Fibroblast of lung (primary cell): ENCODE measurements at regions not wholly inside any gene's neighbourhood (a gene's known extent, or its start where the extent isn't known, plus 50 kb on each side); places are given as distances from the start of the nearest gene placed in this dataset.

Source experiments
- DNase-seq, 2 donors: peaks; one replicate each; pipeline versions ENCODE4 v3.0.0 to v3.0.0-alpha.2; 2010; ENCODE audit warnings: low read depth in 2 of 2
- H2AFZ ChIP-seq: 2 replicates; pipeline ENCODE4 v1.5.1; 2012; ENCODE audit warnings: low read length, control low read depth, inconsistent platforms
- H3K27ac ChIP-seq: 2 replicates; pipeline ENCODE4 v1.5.1; 2011; ENCODE audit warnings: low read length, control low read depth; ENCODE audit not compliant: insufficient read depth
- H3K27me3 ChIP-seq: 2 replicates; pipeline ENCODE4 v1.5.1; 2011; ENCODE audit warnings: mild to moderate bottlenecking, low read length; ENCODE audit not compliant: control insufficient read depth, insufficient read depth
- H3K36me3 ChIP-seq: 2 replicates; pipeline ENCODE4 v1.5.1; 2011; ENCODE audit warnings: low read length; ENCODE audit not compliant: control insufficient read depth, insufficient read depth
- H3K4me1 ChIP-seq: 2 replicates; pipeline ENCODE4 v1.5.1; 2011; ENCODE audit warnings: low read length; ENCODE audit not compliant: control insufficient read depth, insufficient read depth; ENCODE audit errors: extremely low read depth
- H3K4me2 ChIP-seq: 2 replicates; pipeline ENCODE4 v1.5.1; 2011; ENCODE audit warnings: low read length, control low read depth; ENCODE audit not compliant: insufficient read depth; ENCODE audit errors: extremely low read depth
- H3K4me3 ChIP-seq, 4 experiments: fragments of 200-600 bp in 1 of 4; sonication (generic) in 1 of 4; replicated peaks in 1 of 4; 2 replicates each; pipeline ENCODE4 v1.5.1; 2011 to 2016; ENCODE audit warnings: low read length in 4 of 4, low read depth in 3 of 4, mild to moderate bottlenecking in 3 of 4, control low read depth in 2 of 4, inconsistent platforms in 1 of 4, mixed read lengths in 1 of 4; ENCODE audit not compliant: insufficient read depth in 1 of 4; ENCODE audit errors: control extremely low read depth in 1 of 4
- H3K79me2 ChIP-seq: 2 replicates; pipeline ENCODE4 v1.5.1; 2012; ENCODE audit warnings: mild to moderate bottlenecking, low read length, inconsistent platforms; ENCODE audit not compliant: control insufficient read depth, insufficient read depth
- H3K9ac ChIP-seq: 2 replicates; pipeline ENCODE4 v1.5.1; 2011; ENCODE audit warnings: mild to moderate bottlenecking, low read length, control low read depth; ENCODE audit not compliant: insufficient read depth
- H3K9me3 ChIP-seq: 2 replicates; pipeline ENCODE4 v1.5.1; 2012; ENCODE audit warnings: low read depth, low read length; ENCODE audit not compliant: control insufficient read depth, insufficient read depth
- H4K20me1 ChIP-seq: 2 replicates; pipeline ENCODE4 v1.5.1; 2011; ENCODE audit warnings: low read length; ENCODE audit not compliant: control insufficient read depth, insufficient read depth; ENCODE audit errors: extremely low read depth
- EZH2 ChIP-seq: IDR thresholded peaks from 2 replicates; pipeline ENCODE4 v1.5.1; 2012; ENCODE audit warnings: low read length, control low read depth, mild to moderate bottlenecking; ENCODE audit errors: missing control alignments
- TF ChIP-seq, protein P1 (sequence below), 2 donors: IDR thresholded peaks in 1 of 2; conservative IDR thresholded peaks in 1 of 2; 1 replicate in 1 of 2; 2 replicates in 1 of 2; pipeline ENCODE4 v1.5.1; 2011 to 2012; ENCODE audit warnings: low read length in 2 of 2, control low read depth in 1 of 2, inconsistent platforms in 1 of 2, low read depth in 1 of 2, mild to moderate bottlenecking in 1 of 2

- H3K79me2 ChIP-seq, result no peaks in the 10 kb centered on the region
- H3K9me3 ChIP-seq, result no peaks in the 10 kb centered on the region
- DNase-seq, result no peak
- H3K4me2 ChIP-seq, result no peak overlapping the region
- H4K20me1 ChIP-seq, result no peaks in the 10 kb centered on the region
- TF ChIP-seq EZH2, result no peak
- TF ChIP-seq, protein P1, sequence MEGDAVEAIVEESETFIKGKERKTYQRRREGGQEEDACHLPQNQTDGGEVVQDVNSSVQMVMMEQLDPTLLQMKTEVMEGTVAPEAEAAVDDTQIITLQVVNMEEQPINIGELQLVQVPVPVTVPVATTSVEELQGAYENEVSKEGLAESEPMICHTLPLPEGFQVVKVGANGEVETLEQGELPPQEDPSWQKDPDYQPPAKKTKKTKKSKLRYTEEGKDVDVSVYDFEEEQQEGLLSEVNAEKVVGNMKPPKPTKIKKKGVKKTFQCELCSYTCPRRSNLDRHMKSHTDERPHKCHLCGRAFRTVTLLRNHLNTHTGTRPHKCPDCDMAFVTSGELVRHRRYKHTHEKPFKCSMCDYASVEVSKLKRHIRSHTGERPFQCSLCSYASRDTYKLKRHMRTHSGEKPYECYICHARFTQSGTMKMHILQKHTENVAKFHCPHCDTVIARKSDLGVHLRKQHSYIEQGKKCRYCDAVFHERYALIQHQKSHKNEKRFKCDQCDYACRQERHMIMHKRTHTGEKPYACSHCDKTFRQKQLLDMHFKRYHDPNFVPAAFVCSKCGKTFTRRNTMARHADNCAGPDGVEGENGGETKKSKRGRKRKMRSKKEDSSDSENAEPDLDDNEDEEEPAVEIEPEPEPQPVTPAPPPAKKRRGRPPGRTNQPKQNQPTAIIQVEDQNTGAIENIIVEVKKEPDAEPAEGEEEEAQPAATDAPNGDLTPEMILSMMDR (conservative IDR thresholded peaks at IDR 0.05 in 1 of 2, IDR thresholded peaks at IDR 0.05 in 1 of 2; ENCODE audit: low read depth in 1 of 2, low read length in 2 of 2), result no peak
- H3K36me3 ChIP-seq, result no peaks in the 10 kb centered on the region
- H3K9ac ChIP-seq, result no peak overlapping the region
- H2AFZ ChIP-seq, result no peak overlapping the region
- H3K4me3 ChIP-seq, result no peak overlapping the region
- H3K27me3 ChIP-seq, result no peaks in the 10 kb centered on the region
- H3K4me1 ChIP-seq, result no peaks in the 10 kb centered on the region
- no peak overlapping the region for H3K27ac ChIP-seq
These were observed 147.3 kb downstream of the TTLL2 start for GRCh38 chr6:167472148-167472547.

DNA sequence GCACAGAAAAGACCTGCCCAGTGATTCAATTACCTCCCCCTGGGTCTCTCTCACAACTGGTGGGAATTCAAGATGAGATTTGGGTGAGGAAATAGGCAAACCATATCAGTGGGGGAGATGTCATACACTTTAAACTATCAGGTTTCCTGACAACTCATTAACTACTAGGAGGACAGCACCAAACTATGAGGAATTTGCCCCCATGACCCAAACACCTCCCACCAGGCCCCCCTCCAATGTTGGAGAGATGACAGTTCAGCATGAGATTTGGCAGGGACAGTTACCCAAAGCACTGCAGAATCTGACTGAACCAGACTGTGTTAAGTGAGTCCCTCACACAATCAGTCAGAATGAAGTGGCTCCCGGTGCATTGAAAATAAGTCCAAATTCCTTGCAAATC is 148.0 kb downstream of the TTLL2 start:
- H3K4me1 ChIP-seq, result no peaks in the 10 kb centered on the region
- no peak overlapping the region for H3K4me3 ChIP-seq
- no peak overlapping the region for H3K9ac ChIP-seq
- no peak overlapping the region for H3K4me2 ChIP-seq
- no peaks in the 10 kb centered on the region for H3K27me3 ChIP-seq
- no peaks in the 10 kb centered on the region for H3K9me3 ChIP-seq
- H3K79me2 ChIP-seq, result no peaks in the 10 kb centered on the region
- TF ChIP-seq EZH2, result no peak
- TF ChIP-seq, protein P1 (conservative IDR thresholded peaks at IDR 0.05 in 1 of 2, IDR thresholded peaks at IDR 0.05 in 1 of 2; ENCODE audit: low read depth in 1 of 2, low read length in 2 of 2), result no peak
- H4K20me1 ChIP-seq, result no peaks in the 10 kb centered on the region
- no peak overlapping the region for H2AFZ ChIP-seq
- no peaks in the 10 kb centered on the region for H3K36me3 ChIP-seq
- no peak for DNase-seq
- no peak overlapping the region for H3K27ac ChIP-seq

DNA sequence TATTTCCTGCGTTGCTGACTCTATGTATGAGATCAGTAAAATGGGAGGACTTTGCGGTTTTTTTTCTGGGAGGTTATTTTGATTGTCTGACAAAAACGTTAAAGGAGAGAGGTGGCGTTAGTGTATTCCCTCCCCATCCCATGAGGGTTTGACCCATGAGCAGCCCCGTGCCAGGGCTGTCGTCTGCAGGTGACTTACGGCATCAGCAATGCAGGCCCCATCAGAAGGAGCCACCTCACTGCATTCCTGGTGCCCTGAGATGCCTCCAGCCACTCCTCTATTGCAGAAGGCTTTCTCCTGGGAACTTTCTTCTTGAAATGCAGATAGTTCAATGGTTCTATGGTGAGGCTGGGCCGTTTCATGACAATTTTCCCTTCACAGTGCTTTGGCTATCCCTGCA is 149.3 kb downstream of the TTLL2 start:
- H3K27me3 ChIP-seq, result no peaks in the 10 kb centered on the region
- H3K27ac ChIP-seq, result no peak overlapping the region
- no peak overlapping the region for H3K4me2 ChIP-seq
- no peak overlapping the region for H2AFZ ChIP-seq
- no peak overlapping the region for H3K9ac ChIP-seq
- H4K20me1 ChIP-seq, result no peaks in the 10 kb centered on the region
- no peaks in the 10 kb centered on the region for H3K9me3 ChIP-seq
- no peak for TF ChIP-seq EZH2
- TF ChIP-seq, protein P1 (conservative IDR thresholded peaks at IDR 0.05 in 1 of 2, IDR thresholded peaks at IDR 0.05 in 1 of 2; ENCODE audit: low read depth in 1 of 2, low read length in 2 of 2), result no peak
- H3K79me2 ChIP-seq, result no peaks in the 10 kb centered on the region
- H3K4me3 ChIP-seq, result no peak overlapping the region
- no peaks in the 10 kb centered on the region for H3K36me3 ChIP-seq
- no peak for DNase-seq
- no peaks in the 10 kb centered on the region for H3K4me1 ChIP-seq
